CD4-positive, CD25-positive, alpha-beta regulatory T cell (primary cell): ENCODE measurements at regions not wholly inside any gene's neighbourhood (a gene's known extent, or its start where the extent isn't known, plus 50 kb on each side); places are given as distances from the start of the nearest gene placed in this dataset.

Experiments used
- ATAC-seq, 2 donors: fragments of 150-1000 bp; cut with Tn5 transposase; one replicate each; pipeline ENCODE4 v1.10.0; 2021; ENCODE audit warnings: low read depth in 2 of 2, moderate number of reproducible peaks in 2 of 2, moderate library complexity in 1 of 2
- DNase-seq, 3 donors: peaks; one replicate each; pipeline versions ENCODE4 v3.0.0 to v3.0.0-alpha.2; 2012 to 2022; ENCODE audit warnings: mixed read lengths in 1 of 3
- H3K27ac ChIP-seq: one replicate; pipeline ENCODE4 v1.7.0; 2013; ENCODE audit warnings: mild to moderate bottlenecking, low read length; ENCODE audit not compliant: insufficient read depth, poor library complexity, severe bottlenecking
- H3K27me3 ChIP-seq: one replicate; pipeline ENCODE4 v1.7.0; 2013; ENCODE audit warnings: low read length; ENCODE audit not compliant: control insufficient read depth, insufficient read depth
- H3K36me3 ChIP-seq: one replicate; pipeline ENCODE4 v1.7.0; 2013; ENCODE audit warnings: mild to moderate bottlenecking, low read length, moderate library complexity; ENCODE audit not compliant: control insufficient read depth, insufficient read depth
- H3K4me1 ChIP-seq: 2 replicates; pipeline ENCODE4 v1.7.0; 2013; ENCODE audit warnings: mild to moderate bottlenecking, low read length; ENCODE audit not compliant: insufficient read depth, control insufficient read depth, poor library complexity, severe bottlenecking
- H3K4me3 ChIP-seq: one replicate; pipeline ENCODE4 v1.7.0; 2013; ENCODE audit warnings: low read depth, mild to moderate bottlenecking, low read length, moderate library complexity
- H3K9me3 ChIP-seq, 2 experiments: 1 replicate in 1 of 2; 2 replicates in 1 of 2; pipeline ENCODE4 v1.7.0; 2013; ENCODE audit warnings: low read length in 2 of 2, mild to moderate bottlenecking in 1 of 2, moderate library complexity in 1 of 2; ENCODE audit not compliant: control insufficient read depth in 2 of 2
- H3K27ac Mint-ChIP-seq, 3 donors: one replicate each; pipeline ENCODE4 v1.8.0; 2020 to 2022; ENCODE audit warnings: mild to moderate bottlenecking in 3 of 3, mixed read lengths in 3 of 3, moderate library complexity in 2 of 3
- H3K27me3 Mint-ChIP-seq: one replicate; pipeline ENCODE4 v1.8.0; 2022; ENCODE audit warnings: mild to moderate bottlenecking, mixed read lengths
- H3K36me3 Mint-ChIP-seq: one replicate; pipeline ENCODE4 v1.8.0; 2020; ENCODE audit warnings: mixed read lengths
- H3K4me1 Mint-ChIP-seq, 4 donors: one replicate each; pipeline ENCODE4 v1.8.0; 2020 to 2022; ENCODE audit warnings: mixed read lengths in 4 of 4, mild to moderate bottlenecking in 1 of 4
- H3K4me3 Mint-ChIP-seq, 4 donors: one replicate each; pipeline ENCODE4 v1.8.0; 2020 to 2022; ENCODE audit warnings: mild to moderate bottlenecking in 4 of 4, mixed read lengths in 4 of 4, moderate library complexity in 3 of 4
- H3K9me3 Mint-ChIP-seq, 7 donors: one replicate each; pipeline ENCODE4 v1.8.0; 2020 to 2022; ENCODE audit warnings: mixed read lengths in 7 of 7, mild to moderate bottlenecking in 3 of 7, moderate library complexity in 2 of 7

- no peak for ATAC-seq
- no peaks in the 10 kb centered on the region for H3K4me1 Mint-ChIP-seq
- Histone ChIP-seq H3K9me3 (no peaks in the 10 kb centered on the region), H3K4me1 (no peaks in the 10 kb centered on the region), H3K4me3 (no peak overlapping the region), H3K36me3 (no peaks in the 10 kb centered on the region), H3K27me3 (peaks cover 16% of the 10 kb centered on the region), H3K27ac (no peak overlapping the region)
- H3K36me3 Mint-ChIP-seq = no peaks in the 10 kb centered on the region
- H3K4me3 Mint-ChIP-seq = no peak overlapping the region
- no peak overlapping the region for H3K27ac Mint-ChIP-seq
- DNase-seq = no peak
- peaks cover 36% of the 10 kb centered on the region for H3K27me3 Mint-ChIP-seq
- no peaks in the 10 kb centered on the region for H3K9me3 Mint-ChIP-seq
These were observed 211.4 kb upstream of the PARD3B start for GRCh38 chr2:204333861-204334260.

- no peaks in the 10 kb centered on the region for H3K36me3 ChIP-seq
- ATAC-seq = no peak
- H3K4me1 ChIP-seq = no peaks in the 10 kb centered on the region
- H3K9me3 ChIP-seq = no peaks in the 10 kb centered on the region
- Mint-ChIP-seq H3K36me3 (no peaks in the 10 kb centered on the region), H3K4me3 (no peak overlapping the region), H3K27ac (no peak overlapping the region), H3K4me1 (no peaks in the 10 kb centered on the region), H3K27me3 (peaks cover 33% of the 10 kb centered on the region), H3K9me3 (no peaks in the 10 kb centered on the region)
- H3K27ac ChIP-seq = no peak overlapping the region
- H3K4me3 ChIP-seq = no peak overlapping the region
- peaks cover 17% of the 10 kb centered on the region for H3K27me3 ChIP-seq
- DNase-seq = no peak
These were observed 209.7 kb upstream of the PARD3B start for GRCh38 chr2:204335451-204336058.

- Histone ChIP-seq H3K36me3 (no peaks in the 10 kb centered on the region), H3K27me3 (peaks cover 15% of the 10 kb centered on the region), H3K4me1 (no peaks in the 10 kb centered on the region), H3K27ac (no peak overlapping the region), H3K9me3 (no peaks in the 10 kb centered on the region), H3K4me3 (no peak overlapping the region)
- no peak overlapping the region for H3K4me3 Mint-ChIP-seq
- DNase-seq (no peak), ATAC-seq (no peak)
- no peaks in the 10 kb centered on the region for H3K36me3 Mint-ChIP-seq
- H3K27me3 Mint-ChIP-seq = peaks cover 33% of the 10 kb centered on the region
- no peak overlapping the region for H3K27ac Mint-ChIP-seq
- H3K9me3 Mint-ChIP-seq = no peaks in the 10 kb centered on the region
- H3K4me1 Mint-ChIP-seq = no peaks in the 10 kb centered on the region
These were observed 209.0 kb upstream of the PARD3B start for GRCh38 chr2:204336153-204336744.

- no peak for ATAC-seq
- no peak overlapping the region for H3K27ac Mint-ChIP-seq
- no peak for DNase-seq
- Histone ChIP-seq H3K9me3 (no peaks in the 10 kb centered on the region), H3K4me1 (no peaks in the 10 kb centered on the region), H3K36me3 (no peaks in the 10 kb centered on the region), H3K27ac (no peak overlapping the region), H3K27me3 (peaks cover 15% of the 10 kb centered on the region), H3K4me3 (no peak overlapping the region)
- peaks cover 33% of the 10 kb centered on the region for H3K27me3 Mint-ChIP-seq
- no peaks in the 10 kb centered on the region for H3K9me3 Mint-ChIP-seq
- H3K4me3 Mint-ChIP-seq = no peak overlapping the region
- H3K4me1 Mint-ChIP-seq = no peaks in the 10 kb centered on the region
- no peaks in the 10 kb centered on the region for H3K36me3 Mint-ChIP-seq
These were observed 207.6 kb upstream of the PARD3B start for GRCh38 chr2:204337638-204338037.

GRCh38 chr2:204339212-204339715 is 206.0 kb upstream of the PARD3B start:
- DNase-seq (no peak), ATAC-seq (no peak)
- Mint-ChIP-seq H3K36me3 (no peaks in the 10 kb centered on the region), H3K4me3 (no peak overlapping the region), H3K27ac (no peak overlapping the region), H3K4me1 (no peaks in the 10 kb centered on the region), H3K9me3 (no peaks in the 10 kb centered on the region), H3K27me3 (peaks cover 26% of the 10 kb centered on the region)
- peaks cover 13% of the 10 kb centered on the region for H3K27me3 ChIP-seq
- H3K36me3 ChIP-seq = no peaks in the 10 kb centered on the region
- no peak overlapping the region for H3K27ac ChIP-seq
- no peaks in the 10 kb centered on the region for H3K4me1 ChIP-seq
- no peak overlapping the region for H3K4me3 ChIP-seq
- H3K9me3 ChIP-seq = no peaks in the 10 kb centered on the region

GRCh38 chr2:204340511-204340910 is 204.8 kb upstream of the PARD3B start:
- H3K4me1 Mint-ChIP-seq = no peaks in the 10 kb centered on the region
- H3K4me1 ChIP-seq = no peaks in the 10 kb centered on the region
- no peaks in the 10 kb centered on the region for H3K36me3 ChIP-seq
- H3K9me3 Mint-ChIP-seq = no peaks in the 10 kb centered on the region
- no peak overlapping the region for H3K4me3 ChIP-seq
- H3K27ac Mint-ChIP-seq = no peak overlapping the region
- H3K27me3 ChIP-seq = peaks cover 11% of the 10 kb centered on the region
- H3K4me3 Mint-ChIP-seq = no peak overlapping the region
- no peak for DNase-seq
- H3K27ac ChIP-seq = no peak overlapping the region
- no peaks in the 10 kb centered on the region for H3K9me3 ChIP-seq
- no peaks in the 10 kb centered on the region for H3K36me3 Mint-ChIP-seq
- H3K27me3 Mint-ChIP-seq = peaks cover 25% of the 10 kb centered on the region
- ATAC-seq = no peak

GRCh38 chr2:204341887-204342276 is 203.4 kb upstream of the PARD3B start:
- no peak for ATAC-seq
- Mint-ChIP-seq H3K27ac (no peak overlapping the region), H3K9me3 (no peaks in the 10 kb centered on the region), H3K4me1 (no peaks in the 10 kb centered on the region), H3K36me3 (no peaks in the 10 kb centered on the region), H3K4me3 (no peak overlapping the region), H3K27me3 (peaks cover 17% of the 10 kb centered on the region)
- no peaks in the 10 kb centered on the region for H3K4me1 ChIP-seq
- no peaks in the 10 kb centered on the region for H3K9me3 ChIP-seq
- H3K27me3 ChIP-seq = peaks cover 7% of the 10 kb centered on the region
- DNase-seq = no peak
- no peak overlapping the region for H3K27ac ChIP-seq
- H3K36me3 ChIP-seq = no peaks in the 10 kb centered on the region
- no peak overlapping the region for H3K4me3 ChIP-seq

GRCh38 chr2:204343685-204344084 is 201.6 kb upstream of the PARD3B start:
- Histone ChIP-seq H3K27me3 (peaks cover 1% of the 10 kb centered on the region), H3K4me1 (no peaks in the 10 kb centered on the region), H3K27ac (no peak overlapping the region), H3K36me3 (no peaks in the 10 kb centered on the region), H3K4me3 (no peak overlapping the region), H3K9me3 (no peaks in the 10 kb centered on the region)
- Mint-ChIP-seq H3K27ac (no peak overlapping the region), H3K9me3 (no peaks in the 10 kb centered on the region), H3K36me3 (no peaks in the 10 kb centered on the region), H3K4me1 (no peaks in the 10 kb centered on the region), H3K27me3 (peaks cover 4% of the 10 kb centered on the region), H3K4me3 (no peak overlapping the region)
- DNase-seq = no peak
- no peak for ATAC-seq
